Fibroblast of lung (primary cell): ENCODE measurements at regions not wholly inside any gene's neighbourhood (a gene's known extent, or its start where the extent isn't known, plus 50 kb on each side); places are given as distances from the start of the nearest gene placed in this dataset.

Source experiments
- CTCF ChIP-seq, 2 donors: IDR thresholded peaks in 1 of 2; conservative IDR thresholded peaks in 1 of 2; 1 replicate in 1 of 2; 2 replicates in 1 of 2; pipeline ENCODE4 v1.5.1; 2011 to 2012; ENCODE audit warnings: low read length in 2 of 2, control low read depth in 1 of 2, inconsistent platforms in 1 of 2, low read depth in 1 of 2, mild to moderate bottlenecking in 1 of 2
- EZH2 ChIP-seq: IDR thresholded peaks from 2 replicates; pipeline ENCODE4 v1.5.1; 2012; ENCODE audit warnings: low read length, control low read depth, mild to moderate bottlenecking; ENCODE audit errors: missing control alignments

- TF ChIP-seq EZH2 = no peak
- TF ChIP-seq CTCF (conservative IDR thresholded peaks at IDR 0.05 in 1 of 2, IDR thresholded peaks at IDR 0.05 in 1 of 2; ENCODE audit: low read depth in 1 of 2, low read length in 2 of 2) = no peak
Observed at GRCh38 chr16:35642322-35642835, 2183.0 kb downstream of the TP53TG3F start.
